OCI-M2 (cell line): ENCODE measurements at regions not wholly inside any gene's neighbourhood (a gene's known extent, or its start where the extent isn't known, plus 50 kb on each side); places are given as distances from the start of the nearest gene placed in this dataset.

Experiments used
- DNase-seq: peaks from one replicate; lab custom pipeline; 2025; ENCODE audit not compliant: unreplicated experiment; lab: John Stamatoyannopoulos, UW

DNA sequence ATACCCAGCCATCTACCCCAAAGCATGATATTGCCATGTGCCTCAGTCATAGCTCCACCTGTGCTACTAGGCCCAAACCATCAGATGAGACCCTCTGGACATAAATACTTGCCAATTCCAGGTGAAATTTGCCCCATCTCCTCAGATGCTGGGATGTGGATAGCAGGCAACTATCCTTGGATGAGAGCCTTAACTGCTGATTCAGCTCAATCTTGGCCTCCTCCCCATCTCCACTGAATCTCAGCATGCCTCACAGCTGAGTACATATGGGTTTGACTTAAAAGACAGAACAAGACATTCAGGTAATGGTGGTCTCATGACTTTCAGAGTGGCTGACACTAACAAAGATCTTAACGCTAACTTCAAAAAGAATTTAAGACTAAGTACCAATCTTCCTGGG is 50.8 kb upstream of the KLHL13 start:
- DNase-seq = no peak

DNA sequence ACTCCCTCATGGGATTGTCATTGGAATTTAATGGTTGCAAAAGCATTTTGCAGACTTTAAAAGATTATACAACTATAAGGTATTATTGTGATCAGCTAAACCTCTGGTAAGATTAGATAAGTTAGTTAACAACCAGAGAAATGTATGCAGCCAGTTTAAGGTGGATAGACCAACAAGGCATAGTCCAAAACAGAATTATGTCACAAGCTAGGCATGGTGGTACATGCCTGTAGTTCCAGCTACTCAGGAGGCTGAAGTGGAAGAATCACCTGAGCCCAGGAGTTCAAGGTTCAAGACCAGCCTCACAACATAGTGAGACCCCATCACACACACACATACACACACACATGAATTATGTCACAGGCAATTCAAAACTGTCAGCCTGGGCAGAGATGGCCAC is 54.7 kb upstream of the KLHL13 start:
- DNase-seq = no peak

DNA sequence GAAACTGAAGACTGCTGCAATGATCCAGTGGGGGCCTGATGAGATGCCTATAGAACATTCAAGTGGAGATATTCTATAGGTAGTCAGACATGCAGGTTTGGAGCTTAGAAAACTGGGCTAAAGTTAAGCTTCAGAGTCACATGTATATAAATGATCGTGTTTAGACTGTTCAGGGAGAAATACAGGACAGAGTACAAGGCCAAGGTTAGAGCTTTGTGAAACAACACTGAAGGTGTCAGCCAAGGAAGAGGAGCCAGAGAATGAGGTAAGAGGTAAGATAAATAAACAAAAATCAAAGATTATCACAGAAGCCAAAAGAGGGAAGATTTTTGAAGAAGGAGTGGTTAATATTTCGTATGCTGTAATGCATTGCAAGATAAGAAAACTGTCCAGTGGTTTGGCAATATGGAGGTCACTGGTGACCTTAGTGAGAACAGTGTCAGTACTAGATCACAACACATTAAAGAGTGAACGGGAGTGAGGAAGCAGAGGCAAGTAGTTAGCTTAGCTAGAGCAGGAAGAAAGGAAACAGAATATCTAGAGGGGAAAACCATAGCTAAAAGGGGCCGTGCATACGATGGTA is 58.0 kb upstream of the KLHL13 start:
- DNase-seq = no peak

DNA sequence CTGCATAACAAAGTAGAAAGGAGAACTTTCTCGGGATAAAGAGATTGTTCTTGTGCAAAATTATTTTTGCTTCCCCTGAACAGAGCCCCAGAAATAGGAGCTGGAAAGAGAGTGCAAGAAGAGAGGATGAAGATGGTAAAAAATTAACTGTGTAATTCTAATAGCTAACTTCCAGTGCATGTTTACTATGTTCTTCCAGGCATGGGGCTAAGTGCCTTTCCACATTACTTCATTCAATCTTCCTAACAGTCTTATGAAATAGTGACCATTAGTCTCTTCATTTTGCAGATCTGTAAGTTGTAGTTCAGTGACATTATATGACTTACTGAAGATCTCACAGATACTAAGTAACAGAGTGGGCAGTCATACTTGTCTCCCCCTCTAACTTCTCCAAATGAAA is 61.1 kb upstream of the KLHL13 start:
- DNase-seq = no peak

DNA sequence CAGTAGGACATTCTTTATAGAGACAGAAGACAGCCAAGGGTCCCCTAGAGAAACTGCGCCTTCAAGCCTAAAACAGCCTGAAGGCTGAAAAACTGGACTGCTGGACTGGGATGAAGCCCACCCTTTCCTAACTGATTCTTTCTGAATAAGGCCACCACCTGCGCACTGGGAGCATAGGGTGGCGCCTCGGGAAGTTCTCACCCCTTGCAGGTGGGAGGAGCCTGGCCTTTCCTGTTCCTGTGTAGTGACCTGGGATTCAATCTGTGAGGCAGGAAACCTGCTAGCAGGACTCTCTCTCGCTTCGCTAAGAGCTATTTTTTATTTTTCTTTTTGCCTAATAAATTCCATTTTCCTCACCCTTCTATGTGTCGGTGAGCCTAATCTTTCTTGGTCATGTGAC is 61.8 kb upstream of the KLHL13 start:
- DNase-seq = no peak

DNA sequence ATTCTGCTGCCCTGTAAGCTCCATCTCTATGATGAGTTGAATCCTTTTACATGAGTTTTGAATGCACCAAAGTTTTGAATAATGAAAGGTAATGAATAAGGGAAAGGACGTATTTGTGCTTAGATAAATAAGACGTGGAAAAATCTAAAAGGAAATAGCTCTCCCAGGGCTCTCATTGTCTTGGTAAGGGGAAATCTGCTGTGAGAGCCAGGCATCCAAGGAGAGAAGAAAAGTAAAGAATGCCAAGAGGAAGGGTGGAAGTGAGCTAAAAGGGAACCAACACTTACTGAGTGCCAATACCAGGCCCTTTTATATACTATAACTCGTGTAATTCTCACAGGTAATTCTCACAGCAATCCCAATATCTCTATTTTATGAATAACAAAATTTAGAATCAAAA is 62.6 kb upstream of the KLHL13 start:
- no peak for DNase-seq

DNA sequence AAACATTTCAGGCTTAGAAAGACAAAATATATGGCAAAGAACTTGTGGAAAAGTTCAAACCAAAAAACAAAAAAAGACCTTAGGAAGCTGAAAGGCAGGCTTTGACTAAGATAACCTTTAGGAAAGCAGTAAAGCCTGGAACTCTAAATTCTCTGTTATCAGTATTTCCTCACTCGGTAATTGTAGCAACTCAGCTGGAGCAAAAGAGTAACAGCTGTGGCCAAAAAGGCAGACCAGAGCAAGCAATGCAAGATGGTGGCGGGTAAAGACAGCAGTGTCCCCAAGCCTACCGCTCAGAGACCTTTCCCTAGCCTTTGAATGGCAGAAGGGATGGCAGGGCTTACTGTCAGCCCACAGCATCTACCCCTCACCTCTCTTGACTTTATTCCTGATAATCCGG is 63.1 kb upstream of the KLHL13 start:
- DNase-seq = no peak

DNA sequence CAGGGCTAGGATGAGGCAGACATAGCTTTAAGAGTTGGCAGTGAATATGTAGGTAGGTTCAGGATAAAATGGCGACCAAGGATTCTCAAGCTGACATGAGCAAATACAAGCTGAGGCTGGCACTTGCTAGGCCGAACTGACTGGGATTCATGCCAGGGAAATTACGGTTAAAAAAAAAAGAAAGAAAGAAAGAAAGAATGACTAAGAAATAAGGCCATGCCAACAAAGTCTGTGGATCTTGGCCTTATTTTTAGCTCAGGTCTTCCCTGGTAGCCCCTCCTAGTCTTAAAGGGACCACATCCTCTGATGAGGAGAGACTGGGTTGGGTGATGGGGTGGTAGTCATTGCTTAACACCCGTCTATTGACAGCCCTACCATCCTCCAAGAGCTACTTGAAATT is 64.4 kb upstream of the KLHL13 start:
- DNase-seq = no peak

DNA sequence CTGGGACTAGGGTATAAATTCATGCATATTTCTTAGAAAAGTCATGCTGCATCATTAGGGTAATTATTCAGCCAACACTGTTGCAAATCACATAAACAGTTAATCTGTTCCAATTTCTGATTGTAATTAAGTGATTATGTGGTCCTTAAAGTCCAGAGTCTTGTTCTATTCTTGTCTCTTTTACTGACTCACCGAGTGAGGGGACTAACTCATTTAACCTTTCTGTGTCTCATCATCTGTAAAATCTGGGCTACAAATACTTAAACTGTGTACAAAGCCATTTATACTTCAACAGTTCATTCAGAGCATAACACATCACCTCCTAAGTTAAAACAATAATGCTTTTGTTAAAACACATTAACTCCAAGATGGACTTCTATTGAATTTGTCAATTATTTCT is 65.4 kb upstream of the KLHL13 start:
- no peak for DNase-seq

DNA sequence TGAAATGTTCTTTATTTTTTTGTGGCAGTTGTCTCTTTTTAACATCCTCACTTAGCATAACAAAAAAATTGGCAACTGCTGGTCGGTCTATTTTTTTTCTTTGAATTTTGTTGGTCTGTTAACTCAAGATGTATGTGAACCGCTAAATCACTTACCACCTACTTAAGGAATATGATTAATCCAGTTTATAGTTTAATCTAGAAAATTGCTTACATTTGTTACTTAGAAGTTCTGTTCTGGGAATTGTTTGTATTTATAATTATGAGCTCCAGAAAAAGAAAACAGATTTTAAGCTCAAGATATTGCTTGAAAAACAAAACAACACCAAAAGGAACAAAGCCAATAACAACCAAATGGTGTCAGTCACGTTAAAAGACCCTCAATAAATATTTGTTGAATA is 66.1 kb upstream of the KLHL13 start:
- DNase-seq = no peak

DNA sequence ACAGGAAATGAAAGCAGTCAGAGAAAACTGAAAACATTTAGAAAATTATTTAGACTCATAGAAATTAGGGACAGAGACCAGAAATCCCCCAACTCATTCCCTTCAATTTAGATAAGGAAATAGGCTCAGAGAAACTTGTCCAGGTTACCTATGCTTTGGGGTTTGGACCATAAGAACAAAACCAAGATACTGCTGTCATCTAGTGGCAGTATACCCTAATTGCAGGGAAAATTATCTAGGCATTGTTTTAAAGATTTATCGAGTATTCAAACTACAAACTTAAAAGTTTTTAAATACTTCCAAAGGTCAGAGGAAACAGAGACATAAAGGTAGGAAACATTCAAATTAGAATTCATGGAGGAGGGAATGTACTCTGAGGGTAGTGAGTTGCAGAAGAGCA is 67.0 kb upstream of the KLHL13 start:
- DNase-seq = no peak

DNA sequence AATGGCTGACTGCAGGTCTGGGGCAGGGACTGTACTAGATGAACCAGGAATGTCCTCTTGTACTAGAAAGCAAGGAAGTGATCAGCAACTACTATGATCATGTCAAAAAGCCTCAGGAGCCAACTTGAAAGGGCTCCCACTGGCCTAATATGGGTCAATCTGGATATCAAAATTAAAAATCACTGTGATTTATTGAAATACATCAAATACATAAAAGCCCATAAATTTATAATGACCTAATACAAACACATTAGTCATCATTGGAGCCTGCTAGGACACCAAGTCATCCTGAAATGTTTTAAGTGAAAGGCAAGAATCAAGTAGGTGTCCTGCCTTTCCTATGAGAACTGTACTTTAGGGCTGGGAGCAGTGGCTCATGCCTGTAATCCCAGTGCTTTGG is 70.5 kb upstream of the KLHL13 start:
- DNase-seq = no peak

DNA sequence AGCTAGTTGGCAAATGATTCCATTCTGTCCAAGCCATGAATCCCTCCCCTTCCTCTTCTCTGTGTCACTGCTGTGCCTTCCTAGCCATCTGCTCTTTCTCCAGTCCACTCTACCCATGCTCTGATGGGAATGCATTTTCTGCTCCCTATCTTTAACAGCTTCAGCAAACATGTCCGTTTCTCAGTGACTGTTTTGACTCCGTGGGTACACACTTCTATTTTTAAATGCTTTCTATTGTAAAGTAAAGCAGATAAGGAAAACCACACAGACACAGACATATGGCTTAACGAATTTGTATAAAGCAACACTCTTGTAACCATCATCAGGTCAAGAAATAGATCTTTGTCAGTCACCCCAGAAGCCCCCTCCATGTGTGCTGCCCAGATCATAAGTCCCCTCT is 72.4 kb upstream of the KLHL13 start:
- DNase-seq = no peak

DNA sequence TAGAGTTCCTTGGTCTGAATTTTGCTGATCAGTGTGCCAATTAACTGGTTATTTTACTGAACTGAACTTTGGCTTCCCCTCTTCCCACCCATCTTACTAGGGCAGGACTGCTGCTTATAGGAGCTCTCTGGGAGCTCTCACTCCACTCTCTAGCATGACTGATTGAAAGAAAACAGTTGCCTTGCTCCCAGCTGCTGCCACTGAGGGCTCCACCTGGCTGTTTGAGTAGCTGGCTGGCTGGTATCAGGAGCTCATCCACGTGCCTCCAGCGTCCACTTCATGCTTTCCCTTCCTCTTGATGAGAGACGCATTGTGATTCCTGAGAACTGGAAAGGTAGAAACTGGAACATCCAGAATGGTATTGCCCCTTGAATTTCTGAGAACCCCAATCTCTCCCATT is 73.0 kb upstream of the KLHL13 start:
- no peak for DNase-seq

DNA sequence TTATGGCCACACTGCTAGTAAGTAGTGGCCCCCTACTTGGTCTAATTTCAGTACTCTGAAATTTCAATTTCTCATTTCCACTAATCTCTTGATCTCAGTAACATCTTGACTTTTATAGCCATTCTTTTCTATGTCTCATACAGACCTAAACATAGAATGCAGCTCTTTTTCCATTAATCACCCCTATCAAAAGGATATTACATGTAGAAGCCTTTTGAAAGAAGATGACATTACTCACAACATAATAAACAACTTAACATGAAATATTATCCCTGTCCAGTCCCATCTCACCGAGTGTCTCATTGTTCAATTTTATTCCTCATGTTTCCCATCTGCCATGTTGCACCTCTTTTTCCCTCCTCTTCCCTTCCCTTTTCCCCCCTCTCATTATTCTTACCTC is 81.1 kb upstream of the KLHL13 start:
- no peak for DNase-seq

DNA sequence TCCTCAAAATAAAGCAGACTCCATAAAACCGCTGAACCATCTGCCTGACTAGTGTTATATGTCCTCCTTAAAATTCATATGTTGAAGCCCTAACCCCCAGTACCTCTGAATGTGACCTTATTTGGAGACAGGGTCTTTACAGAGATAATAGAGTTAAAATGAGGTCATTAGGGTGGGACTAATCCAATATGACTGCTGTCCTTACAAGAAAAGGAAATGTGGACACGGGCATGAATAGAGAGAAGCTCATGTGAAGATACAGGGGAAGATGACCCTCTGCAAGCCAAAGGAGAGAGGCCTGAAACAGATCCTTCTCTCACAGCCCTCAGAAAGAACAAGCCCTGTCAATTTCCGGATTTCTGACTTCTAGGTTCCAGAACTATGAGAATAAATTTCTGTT is 82.0 kb upstream of the KLHL13 start:
- DNase-seq = no peak

DNA sequence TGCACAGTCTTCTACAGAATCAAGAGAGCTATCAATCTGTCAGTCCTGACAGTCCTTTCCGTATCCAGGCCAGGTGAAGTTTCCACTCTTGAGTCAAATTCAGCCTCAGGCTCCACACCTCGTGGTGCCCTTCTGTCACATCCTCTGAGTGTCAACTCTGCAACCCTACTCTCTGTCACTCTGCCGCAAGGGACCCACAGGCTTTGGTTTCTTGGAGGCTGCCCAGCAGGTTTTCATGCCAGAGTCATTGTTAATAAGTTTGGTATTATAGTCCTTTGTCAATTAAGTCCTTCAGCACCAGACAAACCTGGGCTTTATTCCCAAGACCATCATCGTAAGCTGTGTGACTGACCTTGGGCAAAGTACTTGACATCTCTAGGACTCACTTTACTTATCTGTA is 83.4 kb upstream of the KLHL13 start:
- DNase-seq = no peak

DNA sequence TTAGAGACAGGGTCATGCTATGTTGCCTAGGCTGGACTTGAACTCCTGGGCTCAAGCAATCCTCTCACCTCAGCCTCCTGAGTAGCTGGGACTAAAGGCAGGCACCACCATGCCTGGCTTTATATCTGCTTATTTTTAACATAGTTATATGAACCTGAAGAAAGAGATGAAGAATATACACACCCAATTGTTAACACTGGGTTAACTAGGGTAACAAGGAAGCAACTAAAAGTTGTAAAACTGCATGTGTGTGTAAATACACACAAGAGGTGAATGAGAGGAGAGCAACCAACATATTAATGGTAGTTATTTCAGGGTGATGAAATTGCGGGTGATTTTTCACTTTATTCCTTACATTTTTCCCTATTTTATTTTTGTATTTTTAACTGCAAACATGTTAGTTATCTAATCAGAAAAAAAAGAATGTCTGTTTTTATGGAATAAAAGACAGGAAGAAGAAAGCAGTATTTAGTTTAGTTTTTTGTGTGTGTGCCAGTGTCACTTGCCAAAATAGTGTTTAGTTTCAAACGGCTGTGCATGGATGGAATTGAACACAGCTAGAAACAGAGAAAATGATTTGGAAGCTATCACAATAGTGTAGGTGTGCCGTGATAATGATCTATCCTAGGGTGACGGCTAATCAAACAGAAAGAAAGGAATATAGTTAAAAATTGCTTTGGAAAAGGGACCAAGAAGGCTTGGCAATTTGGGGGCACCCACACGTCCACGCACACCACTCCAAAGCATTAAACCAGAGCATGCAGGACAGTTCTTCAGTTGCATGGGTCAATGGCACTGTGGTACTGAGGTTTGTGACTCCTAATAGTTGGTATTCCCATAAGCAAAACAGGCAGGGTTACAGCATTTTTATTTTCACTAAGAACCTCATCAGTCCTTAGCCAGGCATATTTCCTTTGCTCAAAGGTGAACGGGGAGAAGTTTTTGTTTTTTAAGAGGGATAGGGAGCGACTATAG is 89.1 kb upstream of the KLHL13 start:
- no peak for DNase-seq

DNA sequence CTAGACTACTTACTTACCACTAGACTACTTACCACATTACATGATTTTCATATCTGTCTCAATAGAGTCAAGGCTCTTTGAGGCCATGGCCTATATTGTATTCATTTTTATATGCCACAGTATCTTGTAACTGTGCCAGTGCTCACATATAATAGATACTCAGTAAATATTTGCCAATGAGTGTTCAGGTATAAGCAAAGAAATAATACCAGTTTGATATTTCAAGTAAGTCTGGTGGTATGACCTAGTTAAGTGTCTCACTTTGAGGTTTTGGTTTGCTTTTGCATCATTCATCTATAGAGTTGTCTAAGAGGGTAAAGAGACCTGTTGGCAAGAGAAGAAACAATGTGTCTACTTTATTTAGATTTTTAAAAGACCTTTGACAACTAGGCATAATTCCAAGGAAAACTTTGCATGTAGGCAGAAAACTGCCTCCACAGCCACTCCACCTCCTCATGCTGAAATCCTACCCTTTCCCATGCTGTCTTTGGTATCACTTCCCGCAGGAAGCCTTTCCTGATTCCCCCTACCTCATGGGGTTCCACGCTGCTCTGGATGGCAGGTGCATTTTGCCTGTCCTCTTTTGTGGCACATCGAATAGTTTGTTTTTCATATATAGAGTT is 91.3 kb upstream of the KLHL13 start:
- no peak for DNase-seq

DNA sequence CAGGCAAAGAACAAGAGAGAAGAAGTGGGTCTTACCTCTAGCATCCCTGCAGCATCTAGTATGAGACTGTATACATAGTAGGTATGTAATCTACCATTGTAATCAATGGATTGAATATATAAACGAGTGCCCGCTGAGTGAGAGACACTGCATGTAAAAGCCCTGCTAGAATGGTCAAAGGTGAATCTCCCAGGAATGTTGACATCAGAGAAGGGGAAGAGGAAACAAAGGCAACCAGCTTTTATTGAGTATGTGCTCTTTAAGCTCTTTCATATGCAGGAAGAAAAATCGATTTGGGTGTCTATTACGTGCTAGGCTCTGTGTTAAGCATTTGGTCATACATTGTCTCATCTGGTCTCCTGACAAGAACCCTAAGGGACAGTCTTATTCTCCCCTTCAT is 91.9 kb upstream of the KLHL13 start:
- no peak for DNase-seq

DNA sequence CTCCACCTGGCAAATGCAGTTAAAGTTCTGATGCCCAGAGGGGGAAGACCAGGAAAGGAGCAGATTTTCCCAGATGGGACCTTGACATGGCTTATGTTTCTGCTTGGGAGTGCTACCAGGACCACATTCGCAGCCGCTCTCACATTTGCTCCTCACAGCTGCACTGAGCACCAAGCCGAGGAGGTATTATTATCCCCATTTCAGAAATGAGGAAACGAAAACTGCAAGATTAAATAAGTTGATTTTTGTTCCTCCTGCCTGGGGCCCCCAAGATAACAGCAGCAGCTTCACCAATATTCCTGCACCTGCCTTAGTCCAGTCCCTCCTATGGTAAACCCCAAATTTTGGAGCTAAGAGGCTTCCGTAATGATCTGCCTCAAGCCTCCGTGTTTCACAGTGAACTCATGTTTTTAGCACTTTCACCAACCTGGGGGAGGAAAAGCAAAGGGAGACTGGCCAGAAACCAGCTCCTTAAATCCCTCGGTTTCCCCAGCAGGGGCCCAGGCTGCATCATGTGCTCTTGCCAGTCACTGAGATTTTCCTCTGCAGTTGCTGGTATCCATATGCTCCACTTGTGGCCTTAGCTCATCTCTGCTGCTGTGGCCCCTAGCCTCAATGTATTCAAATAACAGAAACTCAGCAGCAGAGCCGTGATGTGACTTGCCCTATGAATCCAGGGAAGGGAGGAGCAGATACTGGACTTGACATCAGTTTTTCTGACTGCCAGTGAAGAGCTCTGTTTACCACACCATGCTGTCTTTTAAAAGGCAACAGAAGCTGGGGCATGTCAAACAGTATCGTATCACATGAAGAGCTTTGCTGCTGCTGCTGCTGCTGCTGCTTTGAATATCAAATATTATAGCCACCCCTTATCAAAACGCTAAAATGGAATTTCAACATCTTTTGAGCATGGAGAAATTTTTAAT is 95.5 kb upstream of the KLHL13 start:
- no peak for DNase-seq
